Skeletal muscle cell (primary cell): ENCODE measurements at regions not wholly inside any gene's neighbourhood (a gene's known extent, or its start where the extent isn't known, plus 50 kb on each side); places are given as distances from the start of the nearest gene placed in this dataset.
"Not testable (repeated sequence)": the region's sequence is repeated elsewhere in the genome, so short reads cannot be mapped to it uniquely, and the experiment has no call there.

Source experiments
- DNase-seq: peaks from one replicate; pipeline ENCODE4 v3.0.0-alpha.2; 2010; ENCODE audit warnings: low read depth
- H3K4me3 ChIP-seq: 2 replicates; pipeline ENCODE4 v1.5.1; 2011; ENCODE audit warnings: low read depth, mild to moderate bottlenecking, control low read depth, low read length, moderate library complexity

DNA sequence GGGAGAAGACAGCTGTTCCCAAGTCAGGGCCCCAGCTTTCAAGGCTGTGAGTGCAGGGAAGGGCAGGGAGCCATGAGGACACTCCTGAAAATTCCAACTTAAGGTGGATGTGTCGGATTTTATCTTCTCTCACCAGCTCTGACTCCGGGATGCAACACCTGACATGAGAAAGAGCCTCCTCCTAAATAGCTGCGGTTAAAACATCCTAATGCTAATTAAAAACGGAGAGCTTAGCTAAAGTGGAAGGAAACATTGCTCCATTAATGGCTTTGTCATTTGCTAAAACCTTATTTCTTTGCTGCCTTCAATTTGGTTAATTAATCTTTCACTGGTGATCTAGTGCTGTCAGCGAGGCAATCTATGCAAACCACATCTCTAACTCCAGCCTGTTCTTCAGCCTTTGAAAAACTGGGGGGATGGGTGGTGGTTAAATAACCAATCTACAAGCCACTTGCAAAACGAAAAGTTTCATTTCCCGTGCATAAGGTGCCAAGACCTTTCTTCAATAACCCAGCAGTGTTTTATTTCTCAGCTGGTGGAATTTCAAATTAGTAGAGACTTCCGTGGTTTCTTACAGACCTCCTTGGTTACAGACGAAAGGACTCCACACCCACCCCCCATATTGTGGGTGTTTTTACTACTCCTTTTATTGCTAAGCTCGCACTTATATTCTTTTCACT lies 379.6 kb downstream of the MLLT3 start:
- DNase-seq, result no peak

DNA sequence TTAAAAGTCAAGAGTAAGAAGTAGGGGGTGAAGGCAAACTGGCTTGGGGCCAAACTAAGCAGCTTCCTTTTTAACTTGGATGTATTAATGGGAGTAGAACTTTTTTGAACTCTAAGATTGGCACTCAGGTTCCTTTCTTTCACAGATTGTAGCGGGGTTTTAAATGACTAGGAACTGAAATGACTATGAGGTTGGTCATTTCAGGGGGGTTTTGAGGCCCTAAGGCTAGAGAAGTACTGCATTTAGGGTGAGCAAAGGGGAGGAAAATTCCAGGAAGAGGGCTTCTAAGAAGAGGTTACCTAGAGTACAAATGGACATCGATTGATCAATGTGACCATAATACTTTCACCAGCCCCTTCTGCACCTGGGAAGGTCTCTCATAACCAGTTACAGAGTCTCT lies 381.8 kb downstream of the MLLT3 start:
- no peak overlapping the region for H3K4me3 ChIP-seq
- DNase-seq, result no peak

More for the DNA sequence above, 379.6 kb downstream of the MLLT3 start:
- no peak overlapping the region for H3K4me3 ChIP-seq

DNA sequence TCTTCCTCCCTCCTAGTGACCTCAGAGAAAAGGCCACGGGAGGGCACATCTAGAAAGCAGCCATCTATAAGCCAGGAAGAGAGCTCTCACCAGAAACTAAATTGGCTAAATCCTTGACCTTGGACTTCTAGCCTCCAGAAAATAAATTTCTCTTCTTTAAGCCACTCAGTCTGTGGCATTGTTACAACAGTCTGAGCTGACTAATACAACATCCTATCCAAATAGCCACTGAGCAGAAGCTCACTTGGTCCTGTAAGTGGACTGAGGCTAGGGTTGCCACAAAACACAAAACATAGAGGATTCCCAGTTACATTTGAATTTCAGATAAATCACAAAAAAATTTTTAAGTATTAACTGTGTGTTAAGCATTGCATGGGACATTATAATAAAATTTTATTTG lies 383.4 kb downstream of the MLLT3 start:
- no peak overlapping the region for H3K4me3 ChIP-seq
- no peak for DNase-seq

DNA sequence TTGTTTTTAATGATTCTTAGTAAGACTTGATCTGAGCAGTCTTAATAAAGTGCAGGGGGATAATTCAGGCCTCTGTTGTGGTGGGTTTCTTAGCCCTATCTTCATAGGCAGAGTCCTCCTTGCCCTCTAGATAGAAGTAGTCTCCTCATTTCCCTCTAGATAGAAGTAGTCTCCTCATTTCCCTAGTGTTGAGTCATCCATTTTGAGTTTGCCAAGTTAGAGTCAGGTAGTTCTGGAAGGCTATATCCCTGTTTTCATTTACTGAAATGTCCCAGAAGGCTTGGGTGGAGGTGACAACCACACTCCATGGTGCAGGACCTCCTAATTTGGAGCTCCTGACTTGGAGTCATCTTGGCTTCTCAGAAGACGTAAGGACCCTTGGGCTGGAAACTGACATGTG lies 384.6 kb downstream of the MLLT3 start:
- H3K4me3 ChIP-seq, result no peak overlapping the region
- DNase-seq, result no peak

DNA sequence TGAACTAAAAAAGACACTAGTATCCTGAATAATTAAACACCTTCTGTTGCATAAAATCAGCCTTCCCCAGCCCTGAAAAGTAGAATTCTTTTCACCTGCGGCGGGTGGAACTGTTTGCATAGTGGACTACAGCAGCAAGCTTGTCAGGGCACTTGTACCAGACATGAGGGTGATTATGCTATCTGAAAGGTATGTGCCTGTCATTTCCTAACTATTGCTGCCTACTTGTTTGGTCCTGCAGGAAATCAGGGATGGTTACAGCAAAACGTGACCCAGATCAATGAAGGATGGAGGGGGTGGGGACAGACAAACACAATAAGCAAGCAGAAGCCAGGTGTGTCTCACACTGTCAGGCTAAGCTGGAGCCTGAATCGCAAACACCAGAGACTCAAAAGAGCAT lies 385.6 kb downstream of the MLLT3 start:
- DNase-seq, result no peak
- H3K4me3 ChIP-seq, result no peak overlapping the region

DNA sequence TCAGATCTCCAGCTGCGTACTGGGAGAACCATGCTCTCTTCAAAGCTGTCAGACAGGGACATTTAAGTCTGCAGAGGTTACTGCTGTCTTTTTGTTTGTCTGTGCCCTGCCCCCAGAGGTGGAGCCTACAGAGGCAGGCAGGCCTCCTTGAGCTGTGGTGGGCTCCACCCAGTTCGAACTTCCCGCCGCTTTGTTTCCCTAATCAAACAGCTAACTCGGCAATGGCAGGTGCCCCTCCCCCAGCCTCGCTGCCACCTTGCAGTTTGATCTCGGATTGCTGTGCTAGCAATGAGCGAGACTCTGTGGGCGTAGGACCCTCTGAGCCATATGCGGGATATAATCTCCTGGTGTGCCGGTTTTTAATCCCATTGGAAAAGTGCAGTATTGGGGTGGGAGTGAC lies 387.1 kb downstream of the MLLT3 start:
- not testable (repeated sequence) for H3K4me3 ChIP-seq, DNase-seq

DNA sequence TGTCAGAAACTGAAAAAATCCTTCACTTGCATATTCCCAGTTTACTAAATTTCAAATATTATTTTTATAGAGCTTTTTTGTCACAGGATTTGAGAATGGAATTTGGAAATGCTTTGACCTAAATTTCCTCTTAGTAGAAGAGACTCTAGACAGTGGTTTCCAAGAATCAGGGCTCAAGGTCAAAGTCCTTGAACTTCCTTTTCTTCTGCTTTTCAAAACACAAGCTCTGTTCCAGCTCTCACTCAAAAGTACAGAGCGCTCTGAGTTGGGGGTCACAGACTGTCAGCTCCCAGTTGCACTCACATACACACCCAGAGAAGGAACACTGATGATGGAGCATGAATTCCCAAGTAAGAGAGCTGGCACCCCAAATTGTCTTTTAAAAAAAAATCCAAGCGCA lies 394.2 kb downstream of the MLLT3 start:
- DNase-seq, result no peak

DNA sequence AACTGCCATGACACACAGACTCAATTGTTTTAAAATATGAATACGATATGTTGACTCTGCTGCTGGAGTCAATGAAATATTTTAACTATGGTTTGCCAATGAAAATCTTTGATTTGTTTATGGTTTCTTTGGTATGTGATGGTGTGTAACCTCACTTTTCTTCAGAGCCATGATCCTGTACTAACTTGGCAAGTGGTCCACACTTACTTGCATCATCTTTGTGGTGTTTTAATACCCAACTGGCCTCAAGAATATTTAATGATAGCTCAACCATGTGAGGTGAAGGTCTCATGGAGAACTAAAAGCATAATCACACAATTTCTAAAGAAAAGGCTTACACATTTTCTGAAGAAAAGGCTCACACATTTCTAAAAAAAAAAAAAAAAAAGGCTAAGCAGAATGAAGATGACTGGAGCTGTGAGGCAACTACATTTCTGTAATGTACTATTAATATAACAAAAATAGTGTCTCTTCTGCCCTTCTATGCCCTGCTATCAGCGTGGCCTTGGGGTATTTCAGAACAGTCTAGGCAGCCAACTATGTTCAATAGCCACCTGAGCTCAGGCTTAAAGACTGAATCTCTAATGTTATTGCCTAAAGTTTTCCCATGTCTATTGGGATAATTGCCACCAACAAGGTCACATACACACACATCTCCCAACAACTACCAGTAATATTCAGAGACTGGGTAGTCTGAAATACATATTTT lies 395.0 kb downstream of the MLLT3 start:
- H3K4me3 ChIP-seq, result no peak overlapping the region
- no peak for DNase-seq

More for the DNA sequence above, 394.2 kb downstream of the MLLT3 start:
- no peak overlapping the region for H3K4me3 ChIP-seq

DNA sequence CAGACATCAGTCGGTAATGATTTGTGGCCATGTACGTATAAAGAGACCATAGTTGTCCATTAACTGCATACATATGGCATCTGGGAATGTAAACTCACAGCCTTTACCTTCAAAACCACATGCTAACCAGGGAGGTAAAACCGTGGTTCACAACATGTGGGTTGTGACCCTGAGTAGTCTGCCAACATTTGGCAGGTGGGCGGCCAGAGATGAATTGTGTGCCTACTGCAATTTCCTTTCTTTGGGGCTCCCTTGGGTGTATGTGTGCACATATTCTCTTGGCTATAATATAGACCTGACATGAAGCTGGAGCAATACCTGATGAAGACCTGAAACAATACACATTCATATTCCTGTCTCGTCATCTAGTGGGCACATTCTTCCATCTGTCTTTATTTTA lies 396.0 kb downstream of the MLLT3 start:
- H3K4me3 ChIP-seq, result no peak overlapping the region
- DNase-seq, result no peak

DNA sequence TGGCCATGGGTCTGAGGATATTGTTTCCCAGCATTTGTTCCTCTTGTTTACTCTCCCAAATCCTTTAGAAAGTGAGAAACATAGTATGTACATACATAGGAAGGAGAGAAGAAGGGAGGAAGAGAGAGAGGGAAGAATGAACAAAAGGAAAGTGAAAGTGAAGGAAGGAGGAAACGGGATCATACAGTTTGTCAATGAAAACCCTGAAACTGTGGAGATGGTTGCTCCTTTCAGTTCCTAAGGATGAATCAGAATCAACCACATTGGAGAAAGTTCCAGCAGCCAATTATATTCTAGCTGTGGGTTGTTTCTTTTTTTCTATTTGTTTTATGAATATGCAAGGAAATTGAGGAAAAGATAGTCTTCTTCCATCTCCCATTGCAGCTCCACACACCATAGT lies 396.5 kb downstream of the MLLT3 start:
- DNase-seq, result no peak
- no peak overlapping the region for H3K4me3 ChIP-seq

DNA sequence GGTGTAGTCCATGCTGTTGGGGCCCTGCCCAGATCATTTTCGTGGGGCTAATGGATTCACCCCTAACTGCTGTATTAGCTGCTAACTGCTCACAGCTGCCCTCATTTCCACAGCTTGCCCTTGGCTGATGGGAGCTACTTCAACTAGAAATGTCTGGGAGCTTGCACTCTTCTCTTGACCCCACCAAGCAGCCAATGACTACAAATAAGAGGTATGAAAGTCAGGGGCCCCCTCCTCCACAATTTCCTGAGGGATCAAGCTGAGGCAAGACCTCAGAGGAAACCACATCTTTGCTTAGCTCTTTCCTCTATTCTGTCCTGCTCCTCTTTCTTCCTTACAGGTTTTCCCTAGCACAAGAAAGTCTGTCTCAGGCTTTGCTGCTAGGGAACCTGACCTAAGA lies 397.5 kb downstream of the MLLT3 start:
- H3K4me3 ChIP-seq, result no peak overlapping the region
- peak; percentile 67 for DNase-seq

DNA sequence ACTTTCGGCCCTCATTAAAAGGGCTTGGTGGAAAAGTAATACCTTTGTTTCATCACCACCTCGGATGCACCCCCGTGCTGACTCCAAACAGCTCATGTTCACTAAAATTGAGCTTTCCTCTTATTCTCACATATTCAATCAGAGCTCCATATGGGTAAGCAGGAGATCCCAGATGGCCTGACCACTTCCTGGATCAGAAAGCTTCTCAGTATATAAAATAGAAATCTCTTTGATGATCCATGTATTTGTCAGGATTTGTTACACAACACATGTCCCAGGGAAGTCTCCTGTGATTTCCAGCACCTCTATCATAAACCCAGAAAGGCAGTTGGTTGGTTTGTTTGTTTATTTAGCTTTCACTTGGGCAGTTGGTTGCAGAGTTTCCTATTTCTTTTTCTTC lies 402.0 kb downstream of the MLLT3 start:
- peak; percentile 89 for DNase-seq
- H3K4me3 ChIP-seq, result no peak overlapping the region

DNA sequence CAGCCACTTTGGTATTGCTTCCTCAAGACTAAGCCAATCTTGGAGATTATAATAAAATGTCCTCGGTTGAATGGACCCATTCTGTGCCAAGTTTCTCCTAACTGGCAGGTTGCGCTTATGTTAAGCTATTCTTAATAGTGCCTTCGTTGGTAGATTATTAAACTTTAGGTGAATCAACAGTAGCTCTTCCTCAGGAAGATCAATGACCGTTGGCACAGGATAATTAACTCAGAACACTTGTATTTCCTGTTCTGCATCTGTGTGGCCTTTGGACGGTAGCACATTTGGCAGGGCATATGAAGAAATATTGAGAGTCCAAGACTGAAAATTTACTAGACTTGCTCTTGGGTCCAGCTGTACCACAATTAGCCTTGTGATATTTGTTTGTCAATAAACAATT lies 402.9 kb downstream of the MLLT3 start:
- DNase-seq, result no peak
- no peak overlapping the region for H3K4me3 ChIP-seq

DNA sequence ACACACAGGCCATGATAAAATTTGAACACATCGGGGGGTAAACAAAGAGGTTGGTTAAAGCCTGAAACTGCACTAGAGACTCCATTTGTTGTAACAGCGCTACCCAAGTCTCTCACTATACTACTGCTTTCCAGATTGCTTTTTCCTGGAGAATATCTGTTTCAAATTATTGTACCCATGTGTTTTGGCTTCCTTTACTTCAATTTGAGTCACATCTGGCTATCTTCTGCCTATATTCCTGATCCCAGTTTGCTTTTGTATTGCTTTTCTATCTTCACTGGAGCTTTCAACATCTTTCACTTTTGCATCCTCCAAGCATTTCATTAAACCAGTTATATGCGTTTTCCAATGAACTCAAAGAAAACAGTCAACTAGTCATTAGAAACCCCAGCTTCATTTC lies 404.7 kb downstream of the MLLT3 start:
- no peak overlapping the region for H3K4me3 ChIP-seq
- no peak for DNase-seq

DNA sequence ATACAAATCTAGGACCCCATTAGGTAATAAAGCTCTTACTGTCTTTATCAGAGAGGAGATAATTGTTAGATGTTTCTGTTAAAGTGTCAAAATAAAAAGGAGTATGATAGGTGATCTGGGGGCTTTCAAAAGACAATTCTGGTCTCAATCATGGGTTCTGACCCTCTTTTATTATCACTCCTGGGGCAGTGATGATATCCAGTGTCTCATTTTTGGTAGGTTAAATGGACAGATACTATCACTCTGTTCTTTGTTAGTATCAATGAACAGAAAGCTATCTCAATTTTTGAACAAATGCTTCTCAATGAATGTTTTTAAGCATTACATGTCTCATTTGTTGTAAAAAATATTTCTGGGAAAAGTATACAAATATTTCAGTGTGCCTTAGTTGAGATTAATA lies 405.9 kb downstream of the MLLT3 start:
- H3K4me3 ChIP-seq, result no peak overlapping the region
- DNase-seq, result no peak

DNA sequence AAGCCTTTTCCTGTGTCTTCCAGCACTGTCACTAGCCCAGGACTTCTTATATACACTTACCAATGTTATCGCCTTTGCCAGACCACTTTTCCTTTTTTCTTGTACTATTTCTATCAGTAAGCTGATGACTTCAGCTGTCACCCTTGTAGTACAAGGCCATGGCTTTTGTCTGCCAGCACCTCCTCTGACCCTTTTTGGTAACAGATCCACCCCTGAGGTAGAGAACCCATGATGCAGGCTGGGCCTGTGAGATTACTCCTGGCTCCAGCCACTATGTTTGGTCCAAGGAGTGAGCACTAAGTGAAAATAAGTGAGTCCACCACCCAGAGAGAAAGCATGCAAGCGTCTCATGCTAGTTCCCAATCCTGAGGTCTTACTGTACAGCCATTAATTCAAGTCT lies 406.7 kb downstream of the MLLT3 start:
- no peak for DNase-seq
- no peak overlapping the region for H3K4me3 ChIP-seq

DNA sequence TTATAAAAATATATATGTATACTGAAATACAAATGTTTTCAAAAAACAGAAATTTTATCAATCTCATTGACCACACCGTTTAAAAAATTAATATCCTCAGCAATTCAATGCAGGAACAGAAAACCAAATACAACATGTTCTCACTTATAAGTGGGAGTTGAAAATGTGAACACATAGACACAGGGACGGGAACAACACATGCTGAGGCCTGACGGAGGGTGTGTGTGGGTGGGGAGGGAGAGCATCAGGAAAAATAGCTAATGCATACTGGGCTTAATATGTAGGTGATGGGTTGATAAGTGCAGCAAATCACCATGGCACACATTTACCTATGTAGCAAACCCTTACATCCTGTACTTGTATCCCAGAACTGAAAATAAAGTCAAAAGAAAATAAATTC lies 409.5 kb downstream of the MLLT3 start:
- no peak for DNase-seq
- H3K4me3 ChIP-seq, result no peak overlapping the region

DNA sequence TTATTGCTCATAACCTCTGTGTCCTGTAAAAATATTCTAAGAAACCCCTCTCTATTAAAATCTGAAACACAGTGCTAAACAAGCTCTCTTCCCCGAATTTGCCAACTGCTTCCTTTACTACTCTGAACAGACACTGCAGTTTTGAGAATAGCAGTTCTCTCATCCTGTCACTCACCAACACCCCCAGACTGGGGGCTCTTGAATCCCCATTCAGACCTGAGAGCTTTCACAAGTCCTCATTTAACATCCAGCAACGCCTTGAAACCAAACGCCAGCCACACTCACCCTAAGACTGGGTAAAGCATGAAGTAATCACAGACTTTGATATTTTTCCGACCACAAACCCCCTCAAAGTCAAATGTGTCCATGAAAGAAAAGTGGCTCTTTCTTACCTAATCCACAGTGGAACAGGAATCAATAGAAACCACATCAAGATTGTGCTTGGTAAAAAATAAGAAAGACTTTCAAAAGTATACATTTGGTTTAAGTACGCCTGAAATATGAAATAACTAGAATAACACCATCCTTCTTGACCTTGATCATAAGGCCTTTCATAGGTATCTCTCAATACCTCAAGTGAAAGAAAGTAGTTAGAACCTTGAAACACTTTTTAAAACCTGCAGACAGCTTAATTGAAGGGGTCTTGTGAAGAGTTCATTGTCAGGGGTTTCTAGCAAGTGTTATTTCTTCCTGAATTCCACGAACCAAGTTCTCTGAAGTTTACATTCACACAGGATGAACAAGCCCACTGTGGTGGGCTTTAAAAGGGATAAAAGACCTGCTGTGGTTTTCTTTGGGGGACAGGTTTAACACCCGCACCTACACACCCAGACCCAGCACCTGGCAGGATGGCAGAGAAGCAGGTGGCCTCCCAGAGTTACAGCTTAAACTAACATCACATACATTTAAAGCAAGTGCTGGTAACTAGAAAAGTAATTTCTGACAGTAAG lies 412.6 kb downstream of the MLLT3 start:
- no peak for DNase-seq

DNA sequence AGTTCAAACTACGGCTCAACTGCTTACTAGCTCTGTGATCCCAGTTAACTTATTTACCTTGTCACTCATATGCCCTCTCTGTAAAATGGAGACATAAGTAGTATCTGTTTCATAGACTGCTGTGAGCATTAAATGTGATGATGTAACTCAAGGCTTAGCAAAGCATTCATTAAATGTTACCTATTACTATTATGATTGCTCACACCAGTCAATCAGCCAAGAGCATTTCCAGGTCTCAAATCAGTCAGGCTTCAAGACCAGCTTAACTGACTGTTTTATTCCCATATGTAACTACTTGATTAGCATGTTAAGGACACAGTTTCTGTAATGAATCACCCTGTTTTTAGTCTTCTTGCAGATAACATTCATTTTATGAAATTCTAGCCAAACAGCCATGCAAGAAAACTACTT lies 413.3 kb downstream of the MLLT3 start:
- H3K4me3 ChIP-seq, result no peak overlapping the region
- no peak for DNase-seq

More for the DNA sequence above, 412.6 kb downstream of the MLLT3 start:
- H3K4me3 ChIP-seq, result no peak overlapping the region

DNA sequence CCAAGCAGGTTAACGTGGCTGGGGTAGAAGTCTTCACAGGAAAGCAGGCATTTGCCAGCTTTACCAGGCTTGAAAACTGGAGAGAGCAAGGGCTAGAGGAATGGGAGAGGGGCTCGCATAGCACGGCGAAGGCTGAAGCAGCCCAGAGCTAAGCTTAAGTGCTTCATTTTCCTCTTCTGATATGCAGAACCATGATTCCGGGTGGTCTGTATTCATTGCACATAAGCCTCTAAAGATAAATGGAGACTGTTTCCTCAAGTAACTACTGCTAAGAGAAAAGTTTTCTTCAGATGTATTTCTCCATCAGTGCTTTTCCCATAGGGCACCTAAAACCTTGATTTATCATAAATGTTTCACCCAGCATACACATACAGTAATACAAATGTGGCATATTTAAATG lies 414.1 kb downstream of the MLLT3 start:
- no peak for DNase-seq
- no peak overlapping the region for H3K4me3 ChIP-seq
